ENCODE measurements at regions not wholly inside any gene's neighbourhood (a gene's known extent, or its start where the extent isn't known, plus 50 kb on each side); places are given as distances from the start of the nearest gene placed in this dataset.

- TF ChIP-seq, protein P1, sequence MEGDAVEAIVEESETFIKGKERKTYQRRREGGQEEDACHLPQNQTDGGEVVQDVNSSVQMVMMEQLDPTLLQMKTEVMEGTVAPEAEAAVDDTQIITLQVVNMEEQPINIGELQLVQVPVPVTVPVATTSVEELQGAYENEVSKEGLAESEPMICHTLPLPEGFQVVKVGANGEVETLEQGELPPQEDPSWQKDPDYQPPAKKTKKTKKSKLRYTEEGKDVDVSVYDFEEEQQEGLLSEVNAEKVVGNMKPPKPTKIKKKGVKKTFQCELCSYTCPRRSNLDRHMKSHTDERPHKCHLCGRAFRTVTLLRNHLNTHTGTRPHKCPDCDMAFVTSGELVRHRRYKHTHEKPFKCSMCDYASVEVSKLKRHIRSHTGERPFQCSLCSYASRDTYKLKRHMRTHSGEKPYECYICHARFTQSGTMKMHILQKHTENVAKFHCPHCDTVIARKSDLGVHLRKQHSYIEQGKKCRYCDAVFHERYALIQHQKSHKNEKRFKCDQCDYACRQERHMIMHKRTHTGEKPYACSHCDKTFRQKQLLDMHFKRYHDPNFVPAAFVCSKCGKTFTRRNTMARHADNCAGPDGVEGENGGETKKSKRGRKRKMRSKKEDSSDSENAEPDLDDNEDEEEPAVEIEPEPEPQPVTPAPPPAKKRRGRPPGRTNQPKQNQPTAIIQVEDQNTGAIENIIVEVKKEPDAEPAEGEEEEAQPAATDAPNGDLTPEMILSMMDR (IDR thresholded peaks at IDR 0.05; ENCODE audit: low read depth, low read length, missing input control) = no peak
- TF ChIP-seq JUND (IDR thresholded peaks at IDR 0.05) (no peak), REST (IDR thresholded peaks at IDR 0.05) (no peak)
Observed at GRCh38 chr4:125551466-125551865, 236.7 kb downstream of the FAT4 start.
